GM23338 (cell line): ENCODE measurements at regions not wholly inside any gene's neighbourhood (a gene's known extent, or its start where the extent isn't known, plus 50 kb on each side); places are given as distances from the start of the nearest gene placed in this dataset.

Source experiments
- ATAC-seq: fragments of 200-7000 bp; cut with Tn5 transposase; 3 replicates; pipeline ENCODE4 v1.9.1; 2020
- DNase-seq: peaks from one replicate; pipeline ENCODE4 v3.0.0-alpha.2; 2015; ENCODE audit warnings: low spot score
- H2AFZ ChIP-seq: fragments of 200-600 bp; sonication (generic); 2 replicates; pipeline ENCODE4 v1.8.0; 2016; ENCODE audit warnings: antibody characterized with exemption, mild to moderate bottlenecking, moderate library complexity
- H3F3A ChIP-seq: fragments of 200-600 bp; sonication (generic); replicated peaks from 2 replicates; pipeline ENCODE4 v1.8.0; 2017; ENCODE audit warnings: antibody characterized with exemption, mixed run types, low read depth
- H3K27ac ChIP-seq: fragments of 200-600 bp; sonication (generic); 2 replicates; pipeline ENCODE4 v1.6.1; 2016; ENCODE audit warnings: low read depth
- H3K27me3 ChIP-seq: fragments of 200-600 bp; sonication (generic); 2 replicates; pipeline ENCODE4 v1.8.0; 2016; ENCODE audit warnings: mild to moderate bottlenecking, mixed run types, moderate library complexity; ENCODE audit not compliant: insufficient read depth
- H3K36me3 ChIP-seq: fragments of 200-600 bp; sonication (generic); 2 replicates; pipeline ENCODE4 v1.8.0; 2016; ENCODE audit warnings: mild to moderate bottlenecking; ENCODE audit not compliant: insufficient read depth
- H3K4me1 ChIP-seq: fragments of 200-600 bp; sonication (generic); 2 replicates; pipeline ENCODE4 v1.8.0; 2016; ENCODE audit warnings: mild to moderate bottlenecking, moderate library complexity; ENCODE audit not compliant: insufficient read depth
- H3K4me2 ChIP-seq: fragments of 200-600 bp; sonication (generic); 2 replicates; pipeline ENCODE4 v1.7.1; 2017; ENCODE audit warnings: mixed run types
- H3K4me3 ChIP-seq: fragments of 200-600 bp; sonication (generic); 2 replicates; pipeline ENCODE4 v1.6.1; 2016; ENCODE audit warnings: mixed run types
- H3K79me2 ChIP-seq: fragments of 200-600 bp; sonication (generic); replicated peaks from 2 replicates; pipeline ENCODE4 v1.8.0; 2017; ENCODE audit warnings: mild to moderate bottlenecking; ENCODE audit not compliant: insufficient read depth
- H3K9me2 ChIP-seq: fragments of 200-600 bp; sonication (generic); 2 replicates; pipeline ENCODE4 v1.8.0; 2017; ENCODE audit not compliant: insufficient read depth
- H4K20me1 ChIP-seq: fragments of 200-600 bp; sonication (generic); replicated peaks from 2 replicates; pipeline ENCODE4 v1.8.0; 2017; ENCODE audit warnings: mild to moderate bottlenecking; ENCODE audit not compliant: insufficient read depth
- H3K27ac Mint-ChIP-seq: 2 replicates; pipeline ENCODE4 v1.8.0; 2020; ENCODE audit warnings: inconsistent platforms, mild to moderate bottlenecking, moderate library complexity, mixed read lengths
- H3K27me3 Mint-ChIP-seq: 3 replicates; pipeline ENCODE4 v1.8.0; 2022; ENCODE audit warnings: low read depth, mild to moderate bottlenecking, moderate library complexity, mixed read lengths, inconsistent platforms; ENCODE audit not compliant: insufficient read depth, poor library complexity
- H3K36me3 Mint-ChIP-seq: 3 replicates; pipeline ENCODE4 v1.8.0; 2021; ENCODE audit warnings: low read depth, mild to moderate bottlenecking, inconsistent platforms, moderate library complexity, mixed read lengths
- H3K4me1 Mint-ChIP-seq: 3 replicates; pipeline ENCODE4 v1.8.0; 2020; ENCODE audit warnings: mild to moderate bottlenecking, inconsistent platforms, mixed read lengths
- H3K4me3 Mint-ChIP-seq: 3 replicates; pipeline ENCODE4 v1.8.0; 2021; ENCODE audit warnings: moderate library complexity, mild to moderate bottlenecking, inconsistent platforms, mixed read lengths
- H3K9me3 Mint-ChIP-seq: 3 replicates; pipeline ENCODE4 v1.8.0; 2020; ENCODE audit warnings: moderate library complexity, mild to moderate bottlenecking, inconsistent platforms, mixed read lengths
- CREB1 ChIP-seq: fragments of 250-450 bp; sonication (Bioruptor Pico); IDR thresholded peaks from 2 replicates; pipeline ENCODE4 v1.5.0; 2020; ENCODE audit warnings: low read depth, mild to moderate bottlenecking, moderate library complexity
- CTCF ChIP-seq, 2 experiments: fragments of 200-600 bp in 1 of 2; sonication (generic) in 1 of 2; conservative IDR thresholded peaks; 2 replicates each; pipeline versions ENCODE4 v1.5.1 to v1.6.1; 2016 to 2017; ENCODE audit warnings: antibody characterized with exemption in 2 of 2, low read depth in 2 of 2, mild to moderate bottlenecking in 2 of 2, moderate library complexity in 1 of 2
- EZH2 ChIP-seq: fragments of 200-600 bp; sonication (generic); IDR thresholded peaks from one replicate; pipeline ENCODE4 v1.8.0; 2017; ENCODE audit warnings: antibody characterized with exemption, mild to moderate bottlenecking, low read depth; ENCODE audit not compliant: unreplicated experiment
- EZH2phosphoT487 ChIP-seq: fragments of 200-600 bp; sonication (generic); IDR thresholded peaks from one replicate; pipeline ENCODE4 v1.8.1; 2018; ENCODE audit warnings: antibody characterized with exemption; ENCODE audit not compliant: unreplicated experiment
- NANOG ChIP-seq: IDR thresholded peaks from 2 replicates; pipeline ENCODE4 v1.6.1; 2016; ENCODE audit warnings: antibody characterized with exemption, borderline replicate concordance
- ZNF331 ChIP-seq: fragments of 250-450 bp; sonication (Bioruptor Pico); IDR thresholded peaks from 2 replicates; pipeline ENCODE4 v1.5.0; 2020; ENCODE audit warnings: low read depth, mild to moderate bottlenecking, moderate library complexity
- ZNF462 ChIP-seq: fragments of 250-450 bp; sonication (Bioruptor Pico); IDR thresholded peaks from 2 replicates; pipeline ENCODE4 v1.5.0; 2020; ENCODE audit warnings: mild to moderate bottlenecking, moderate library complexity

- Mint-ChIP-seq H3K27me3 (no peaks in the 10 kb centered on the region), H3K4me3 (no peak overlapping the region), H3K9me3 (no peaks in the 10 kb centered on the region), H3K27ac (no peak overlapping the region), H3K36me3 (no peaks in the 10 kb centered on the region), H3K4me1 (peaks cover 21% of the 10 kb centered on the region)
- Histone ChIP-seq H3K27ac (no peak overlapping the region), H3K4me3 (no peak overlapping the region), H3K9me2 (peaks cover 11% of the 10 kb centered on the region), H3K27me3 (no peaks in the 10 kb centered on the region), H4K20me1 (no peaks in the 10 kb centered on the region), H3K36me3 (no peaks in the 10 kb centered on the region), H3K79me2 (no peaks in the 10 kb centered on the region), H3K4me1 (peaks cover 13% of the 10 kb centered on the region), H3K4me2 (no peak overlapping the region), H3F3A (no peaks in the 10 kb centered on the region), H2AFZ (no peak overlapping the region)
- no peak for DNase-seq
- no peak for ATAC-seq
- TF ChIP-seq EZH2phosphoT487 = no peak
- no peak for TF ChIP-seq CREB1 (CRISPR knock-in tag)
- TF ChIP-seq ZNF462 (CRISPR knock-in tag) = no peak
- TF ChIP-seq ZNF331 (CRISPR knock-in tag) = no peak
- no peak for TF ChIP-seq NANOG
- TF ChIP-seq EZH2 = no peak
Observed at GRCh38 chr5:61613679-61614078, 281.6 kb downstream of the ZSWIM6 start.

- Mint-ChIP-seq H3K36me3 (no peaks in the 10 kb centered on the region), H3K27me3 (no peaks in the 10 kb centered on the region), H3K9me3 (no peaks in the 10 kb centered on the region), H3K27ac (no peak overlapping the region), H3K4me3 (no peak overlapping the region), H3K4me1 (peaks cover 20% of the 10 kb centered on the region)
- no peak overlapping the region for H3K27ac ChIP-seq
- no peak for DNase-seq
- H3K4me1 ChIP-seq = peaks cover 13% of the 10 kb centered on the region
- H3K27me3 ChIP-seq = no peaks in the 10 kb centered on the region
- no peak for ATAC-seq
- no peak overlapping the region for H3K4me2 ChIP-seq
- no peak overlapping the region for H3K4me3 ChIP-seq
- no peaks in the 10 kb centered on the region for H3F3A ChIP-seq
- no peaks in the 10 kb centered on the region for H3K79me2 ChIP-seq
- H3K36me3 ChIP-seq = no peaks in the 10 kb centered on the region
- no peaks in the 10 kb centered on the region for H4K20me1 ChIP-seq
- peaks cover 11% of the 10 kb centered on the region for H3K9me2 ChIP-seq
- no peak overlapping the region for H2AFZ ChIP-seq
- no peak for TF ChIP-seq ZNF331 (CRISPR knock-in tag)
- no peak for TF ChIP-seq CTCF (conservative IDR thresholded peaks at IDR 0.05; ENCODE audit: low read depth in 2 of 2)
- TF ChIP-seq EZH2phosphoT487 = no peak
Observed at GRCh38 chr5:61614606-61615005, 282.5 kb downstream of the ZSWIM6 start.
